ENCODE measurements at regions not wholly inside any gene's neighbourhood (a gene's known extent, or its start where the extent isn't known, plus 50 kb on each side); places are given as distances from the start of the nearest gene placed in this dataset.
A peak's percentile ranks its signal among the peaks of the same experiment; 100 is the strongest.

GRCh38 chr5:99037668-99038067, 108.9 kb upstream of the CHD1 start:
- no peak for ATAC-seq
- intact Hi-C loops (cut with DNase I): no loop called here
- no peak for TF ChIP-seq CTCF (IDR thresholded peaks at IDR 0.05)

GRCh38 chr5:99035942-99036341, 107.1 kb upstream of the CHD1 start:
- H3K36me3 ChIP-seq: no peaks in the 10 kb centered on the region
- peaks cover 34% of the 10 kb centered on the region for H3K4me1 ChIP-seq
- no peaks in the 10 kb centered on the region for H3K9me3 ChIP-seq
- no peak overlapping the region for H3K4me3 ChIP-seq
- DNase-seq (no peak), ATAC-seq (no peak)
- TF ChIP-seq CTCF (IDR thresholded peaks at IDR 0.05): no peak
- H3K27ac ChIP-seq: no peak overlapping the region
- intact Hi-C loops (cut with DNase I): no loop called here
- H3K27me3 ChIP-seq (ENCODE audit: low read depth): no peaks in the 10 kb centered on the region

More at GRCh38 chr5:99037668-99038067, 108.9 kb upstream of the CHD1 start:
- H3K4me1 ChIP-seq: peaks cover 25% of the 10 kb centered on the region
- DNase-seq: peak; percentile 60
- H3K9me3 ChIP-seq: no peaks in the 10 kb centered on the region
- H3K4me3 ChIP-seq: no peak overlapping the region
- H3K36me3 ChIP-seq: no peaks in the 10 kb centered on the region
- H3K27ac ChIP-seq: no peak overlapping the region
- no peaks in the 10 kb centered on the region for H3K27me3 ChIP-seq (ENCODE audit: low read depth)

- Histone ChIP-seq H3K27ac (no peak overlapping the region), H3K27me3 (ENCODE audit: low read depth) (no peaks in the 10 kb centered on the region), H3K4me3 (no peak overlapping the region), H3K36me3 (no peaks in the 10 kb centered on the region), H3K9me3 (no peaks in the 10 kb centered on the region), H3K4me1 (peaks cover 41% of the 10 kb centered on the region)
- intact Hi-C loops (cut with DNase I): loop anchor here (5.0 kb wide), 1 partner anchor 127 kb away; no protein-coding TSS in a partner anchor
- DNase-seq: no peak
- ATAC-seq: no peak
- no peak for TF ChIP-seq CTCF (IDR thresholded peaks at IDR 0.05)
Measured at GRCh38 chr5:99034336-99034735, 105.5 kb upstream of the CHD1 start.

- no peaks in the 10 kb centered on the region for H3K9me3 ChIP-seq
- H3K27ac ChIP-seq: peak overlapping the region; percentile 21
- intact Hi-C loops (cut with DNase I): loop anchor here (5.0 kb wide), 1 partner anchor 126 kb away; no protein-coding TSS in a partner anchor
- no peaks in the 10 kb centered on the region for H3K27me3 ChIP-seq (ENCODE audit: low read depth)
- no peaks in the 10 kb centered on the region for H3K36me3 ChIP-seq
- no peak for TF ChIP-seq CTCF (IDR thresholded peaks at IDR 0.05)
- DNase-seq (no peak), ATAC-seq (peak; percentile 26 to 41)
- H3K4me1 ChIP-seq: peaks cover 37% of the 10 kb centered on the region
- H3K4me3 ChIP-seq: peak overlapping the region; percentile 34
Measured at GRCh38 chr5:99033014-99033900, 104.5 kb upstream of the CHD1 start.

GRCh38 chr5:99032234-99033013, 103.6 kb upstream of the CHD1 start:
- TF ChIP-seq CTCF (IDR thresholded peaks at IDR 0.05): peak; percentile 79
- Histone ChIP-seq H3K4me1 (peaks cover 41% of the 10 kb centered on the region), H3K27ac (peak overlapping the region; percentile 21), H3K9me3 (no peaks in the 10 kb centered on the region), H3K4me3 (peak overlapping the region; percentile 34), H3K36me3 (no peaks in the 10 kb centered on the region), H3K27me3 (ENCODE audit: low read depth) (no peaks in the 10 kb centered on the region)
- ATAC-seq (peak; percentile 81 to 90), DNase-seq (no peak)
- intact Hi-C loops (cut with DNase I): loop anchor here (5.0 kb wide), 1 partner anchor 125 kb away; no protein-coding TSS in a partner anchor
